ENCODE measurements at regions not wholly inside any gene's neighbourhood (a gene's known extent, or its start where the extent isn't known, plus 50 kb on each side); places are given as distances from the start of the nearest gene placed in this dataset.

- no peaks in the 10 kb centered on the region for H3K79me1 ChIP-seq (ENCODE audit: low read depth in 1 of 2, low read length in 2 of 2)
- H3K27ac ChIP-seq (ENCODE audit: insufficient read depth, low read length), result no peak overlapping the region
- H3K23ac ChIP-seq (ENCODE audit: low read depth, low read length), result no peak overlapping the region
- H3K14ac ChIP-seq (replicated peaks; ENCODE audit: low read depth, low read length), result no peak overlapping the region
- no TSS peak for BruUV-seq (replicated peaks)
- no peak overlapping the region for H4K5ac ChIP-seq (ENCODE audit: low read depth, low read length)
- H2BK120ac ChIP-seq (ENCODE audit: low read depth, low read length), result 0 out of 2 replicates have a peak overlapping the region, but pooled peaks have one; percentile 1
- H3K56ac ChIP-seq (ENCODE audit: extremely low read depth, insufficient read depth, low read length), result no peak overlapping the region
- H3K9ac ChIP-seq (ENCODE audit: low read depth, low read length), result no peak overlapping the region
- H2AK9ac ChIP-seq (replicated peaks; ENCODE audit: low read depth, low read length, poor library complexity), result no peak overlapping the region
- H3K36me3 ChIP-seq (ENCODE audit: control insufficient read depth, insufficient read depth, low read length), result no peaks in the 10 kb centered on the region
- H3K27me3 ChIP-seq (ENCODE audit: control insufficient read depth, insufficient read depth, low read length), result peaks cover 6% of the 10 kb centered on the region; the same call in 1 of the 2 replicates
- in situ Hi-C loops (cut with MboI; ENCODE audit: low sequenced_read_pairs), result no loop called here
- intact Hi-C loops (cut with micrococcal nuclease), result no loop called here
- H2BK5ac ChIP-seq (ENCODE audit: low read depth, low read length, poor library complexity, severe bottlenecking), result no peak overlapping the region
- TF ChIP-seq CEBPB (IDR thresholded peaks at IDR 0.05; ENCODE audit: low read depth, low read length) (no peak), RFX5 (IDR thresholded peaks at IDR 0.05; ENCODE audit: low read depth, low read length) (no peak), CHD1 (IDR thresholded peaks at IDR 0.05; ENCODE audit: low read depth, low read length) (no peak), RAD21 (IDR thresholded peaks at IDR 0.05; ENCODE audit: low read length) (no peak), USF2 (IDR thresholded peaks at IDR 0.05; ENCODE audit: low read depth, low read length) (no peak), NFE2L2 (IDR thresholded peaks at IDR 0.05; ENCODE audit: low read depth, low read length) (no peak), RCOR1 (IDR thresholded peaks at IDR 0.05; ENCODE audit: insufficient replicate concordance, low read length) (no peak), FOS (IDR thresholded peaks at IDR 0.05; ENCODE audit: low read depth, low read length) (no peak), MAZ (IDR thresholded peaks at IDR 0.05; ENCODE audit: borderline replicate concordance, low read depth, low read length) (no peak), POLR2A (IDR thresholded peaks at IDR 0.05; ENCODE audit: low read depth, low read length) (no peak), MXI1 (IDR thresholded peaks at IDR 0.05; ENCODE audit: borderline replicate concordance, low read depth, low read length) (no peak), MAFK (IDR thresholded peaks at IDR 0.05; ENCODE audit: low read depth, low read length) (no peak), BHLHE40 (IDR thresholded peaks at IDR 0.05; ENCODE audit: low read depth, low read length) (no peak), SMC3 (IDR thresholded peaks at IDR 0.05; ENCODE audit: low read depth, low read length) (no peak)
- TF ChIP-seq, protein P1, sequence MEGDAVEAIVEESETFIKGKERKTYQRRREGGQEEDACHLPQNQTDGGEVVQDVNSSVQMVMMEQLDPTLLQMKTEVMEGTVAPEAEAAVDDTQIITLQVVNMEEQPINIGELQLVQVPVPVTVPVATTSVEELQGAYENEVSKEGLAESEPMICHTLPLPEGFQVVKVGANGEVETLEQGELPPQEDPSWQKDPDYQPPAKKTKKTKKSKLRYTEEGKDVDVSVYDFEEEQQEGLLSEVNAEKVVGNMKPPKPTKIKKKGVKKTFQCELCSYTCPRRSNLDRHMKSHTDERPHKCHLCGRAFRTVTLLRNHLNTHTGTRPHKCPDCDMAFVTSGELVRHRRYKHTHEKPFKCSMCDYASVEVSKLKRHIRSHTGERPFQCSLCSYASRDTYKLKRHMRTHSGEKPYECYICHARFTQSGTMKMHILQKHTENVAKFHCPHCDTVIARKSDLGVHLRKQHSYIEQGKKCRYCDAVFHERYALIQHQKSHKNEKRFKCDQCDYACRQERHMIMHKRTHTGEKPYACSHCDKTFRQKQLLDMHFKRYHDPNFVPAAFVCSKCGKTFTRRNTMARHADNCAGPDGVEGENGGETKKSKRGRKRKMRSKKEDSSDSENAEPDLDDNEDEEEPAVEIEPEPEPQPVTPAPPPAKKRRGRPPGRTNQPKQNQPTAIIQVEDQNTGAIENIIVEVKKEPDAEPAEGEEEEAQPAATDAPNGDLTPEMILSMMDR (conservative IDR thresholded peaks at IDR 0.05; ENCODE audit: low read depth, low read length), result no peak
- TF ChIP-seq, protein P2, sequence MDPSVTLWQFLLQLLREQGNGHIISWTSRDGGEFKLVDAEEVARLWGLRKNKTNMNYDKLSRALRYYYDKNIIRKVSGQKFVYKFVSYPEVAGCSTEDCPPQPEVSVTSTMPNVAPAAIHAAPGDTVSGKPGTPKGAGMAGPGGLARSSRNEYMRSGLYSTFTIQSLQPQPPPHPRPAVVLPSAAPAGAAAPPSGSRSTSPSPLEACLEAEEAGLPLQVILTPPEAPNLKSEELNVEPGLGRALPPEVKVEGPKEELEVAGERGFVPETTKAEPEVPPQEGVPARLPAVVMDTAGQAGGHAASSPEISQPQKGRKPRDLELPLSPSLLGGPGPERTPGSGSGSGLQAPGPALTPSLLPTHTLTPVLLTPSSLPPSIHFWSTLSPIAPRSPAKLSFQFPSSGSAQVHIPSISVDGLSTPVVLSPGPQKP (IDR thresholded peaks at IDR 0.05; ENCODE audit: borderline replicate concordance, low read depth, low read length), result no peak
- no peak overlapping the region; the same call in 1 of the 2 replicates for H2AK5ac ChIP-seq (ENCODE audit: low read depth, low read length)
- DNase-seq (no peak), ATAC-seq (ENCODE audit: low read depth) (no peak)
- H3K4ac ChIP-seq (ENCODE audit: low read depth, low read length), result no peak overlapping the region
- no peak overlapping the region for H2BK15ac ChIP-seq (ENCODE audit: low read depth, low read length)
- ChIA-PET POLR2A (ENCODE audit: unreplicated experiment) (no interaction called here), CTCF (no interaction called here)
- no peak overlapping the region; the same call in 1 of the 2 replicates for H4K91ac ChIP-seq (ENCODE audit: insufficient read depth, low read depth, low read length)
- H3K18ac ChIP-seq (ENCODE audit: low read depth, low read length), result no peak overlapping the region
- dilution Hi-C loops (cut with HindIII; ENCODE audit: low sequenced_read_pairs, unreplicated experiment), result no loop called here
- peaks cover 11% of the 10 kb centered on the region for H3K4me1 ChIP-seq (ENCODE audit: control insufficient read depth, insufficient read depth, low read length)
- H3K9me3 ChIP-seq (ENCODE audit: control insufficient read depth, insufficient read depth, low read length), result no peaks in the 10 kb centered on the region
- no peak overlapping the region for H4K8ac ChIP-seq (ENCODE audit: low read depth in 2 of 2, low read length in 2 of 2)
- 100% methylated on average over 1 of the region's 11 CpGs; no CpG with 5 or more reads in 1 of the 2 experiments for WGBS, 2 experiments (ENCODE audit: extremely low coverage in 2 of 2, insufficient read length in 1 of 2)
- H3K4me3 ChIP-seq (ENCODE audit: insufficient read depth, low read depth, low read length), result no peak overlapping the region
- H4K20me1 ChIP-seq (ENCODE audit: insufficient read depth, low read length), result no peaks in the 10 kb centered on the region
- H3K9me1 ChIP-seq (ENCODE audit: insufficient read depth, low read length), result peaks cover 12% of the 10 kb centered on the region
- no peak overlapping the region for H2BK20ac ChIP-seq (ENCODE audit: low read depth, low read length)
- no peak overlapping the region for H2AFZ ChIP-seq (replicated peaks; ENCODE audit: low read length, poor library complexity)
- H3K4me2 ChIP-seq (ENCODE audit: low read depth, low read length), result no peak overlapping the region
Measured at GRCh38 chr15:68502398-68502901, 70.5 kb upstream of the ITGA11 start.

Data from IMR-90 (cell line).